ENCODE measurements at regions not wholly inside any gene's neighbourhood (a gene's known extent, or its start where the extent isn't known, plus 50 kb on each side); places are given as distances from the start of the nearest gene placed in this dataset.

DNA sequence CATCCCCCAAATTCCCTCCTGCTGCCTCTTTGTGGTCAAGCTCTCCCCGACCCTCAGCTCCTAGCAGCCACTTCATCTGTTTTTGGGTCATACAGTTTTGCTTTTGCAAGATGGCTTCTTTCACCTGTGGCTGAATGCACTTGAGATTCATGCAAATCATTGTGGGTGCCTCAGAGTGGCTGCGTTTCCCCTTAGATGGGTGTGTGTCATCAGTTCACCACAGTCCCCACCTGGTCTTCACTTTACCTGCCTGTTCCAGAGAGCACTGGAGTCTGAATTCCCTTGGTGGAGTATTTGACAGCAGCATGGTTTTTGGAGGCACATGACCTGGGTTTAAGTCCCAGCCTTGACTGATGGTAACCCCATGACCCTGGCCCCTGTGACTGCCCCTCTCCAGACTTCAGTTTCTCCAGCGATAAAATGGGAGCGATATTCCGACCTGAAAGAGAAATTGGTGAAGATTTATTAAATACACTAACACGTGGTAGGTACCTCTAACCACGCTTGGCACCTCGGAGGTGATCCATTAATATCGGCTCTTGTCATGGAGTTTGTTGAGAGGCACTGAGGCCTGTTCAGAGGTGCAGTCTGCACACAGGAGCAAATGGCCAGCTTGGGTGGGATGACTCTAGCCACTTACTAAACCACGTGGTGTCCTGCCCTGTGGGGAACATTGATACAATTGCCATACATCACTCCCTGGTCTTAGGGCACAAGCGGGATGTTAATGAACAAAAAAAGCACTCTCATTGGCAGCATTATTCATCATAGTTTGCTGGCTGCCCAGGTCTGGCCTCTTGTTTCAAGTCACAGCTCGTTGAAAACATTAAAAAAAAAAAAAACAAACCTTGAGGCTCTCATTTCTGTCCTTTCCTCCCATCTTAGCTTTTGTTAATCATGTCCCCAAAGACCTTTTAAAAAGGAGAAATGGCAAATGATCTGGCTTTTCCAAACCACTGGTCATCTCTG is 167.2 kb upstream of the KCNG1 start:
- Mint-ChIP-seq H3K4me3 (no peak overlapping the region), H3K27me3 (peaks cover 17% of the 10 kb centered on the region), H3K9me3 (ENCODE audit: insufficient read depth) (no peaks in the 10 kb centered on the region), H3K4me1 (peaks cover 14% of the 10 kb centered on the region), H3K27ac (no peak overlapping the region)
- Histone ChIP-seq H3K36me3 (replicated peaks in 1 of 2; ENCODE audit: control extremely low read depth in 1 of 2, control insufficient read depth in 1 of 2, extremely low read depth in 1 of 2, insufficient read depth in 2 of 2, low read length in 1 of 2) (no peaks in the 10 kb centered on the region), H4K20me1 (ENCODE audit: control insufficient read depth, insufficient read depth, low read length, poor library complexity, severe bottlenecking) (no peaks in the 10 kb centered on the region), H3K9me3 (ENCODE audit: control extremely low read depth in 1 of 3, control insufficient read depth in 2 of 3, insufficient read depth in 1 of 3, low read length in 2 of 3) (peaks cover 0 to under 1% (median 0%) of the 10 kb centered on the region in 3 donors), H3K27me3 (replicated peaks in 1 of 4; ENCODE audit: control extremely low read depth in 1 of 4, control insufficient read depth in 3 of 4, insufficient read depth in 4 of 4, low read length in 3 of 4) (peaks cover 0 to 6% (median 0%) of the 10 kb centered on the region in 4 experiments), H3K9ac (ENCODE audit: low read length) (no peak overlapping the region), H3K79me2 (ENCODE audit: control insufficient read depth, insufficient read depth, low read length) (no peaks in the 10 kb centered on the region), H3K27ac (ENCODE audit: low read length in 2 of 2) (no peak overlapping the region), H3K4me2 (replicated peaks; ENCODE audit: low read depth, low read length, poor library complexity, severe bottlenecking) (peak overlapping the region; percentile 6), H3K4me3 (ENCODE audit: control extremely low read depth in 1 of 5, extremely low read depth in 1 of 5, insufficient read depth in 1 of 5, low read depth in 2 of 5, low read length in 4 of 5) (no peak overlapping the region), H3K4me1 (ENCODE audit: control insufficient read depth in 2 of 2, insufficient read depth in 2 of 2, low read length in 2 of 2) (peaks cover 13 to 15% of the 10 kb centered on the region in 2 donors), H2AFZ (ENCODE audit: insufficient read depth, low read depth, low read length, poor library complexity, severe bottlenecking) (peak overlapping the region; percentile 36)
- DNase-seq (peak; percentile 40), ATAC-seq (ENCODE audit: low read depth) (no peak)
- intact Hi-C loops (cut with micrococcal nuclease), result no loop called here
- 69% methylated on average over 9 of the region's 12 CpGs for WGBS (ENCODE audit: insufficient coverage)
- no peak for TF ChIP-seq EZH2 (IDR thresholded peaks at IDR 0.05; ENCODE audit: borderline replicate concordance, insufficient read depth, low read depth, low read length, poor library complexity, severe bottlenecking)
- TF ChIP-seq, protein P1, sequence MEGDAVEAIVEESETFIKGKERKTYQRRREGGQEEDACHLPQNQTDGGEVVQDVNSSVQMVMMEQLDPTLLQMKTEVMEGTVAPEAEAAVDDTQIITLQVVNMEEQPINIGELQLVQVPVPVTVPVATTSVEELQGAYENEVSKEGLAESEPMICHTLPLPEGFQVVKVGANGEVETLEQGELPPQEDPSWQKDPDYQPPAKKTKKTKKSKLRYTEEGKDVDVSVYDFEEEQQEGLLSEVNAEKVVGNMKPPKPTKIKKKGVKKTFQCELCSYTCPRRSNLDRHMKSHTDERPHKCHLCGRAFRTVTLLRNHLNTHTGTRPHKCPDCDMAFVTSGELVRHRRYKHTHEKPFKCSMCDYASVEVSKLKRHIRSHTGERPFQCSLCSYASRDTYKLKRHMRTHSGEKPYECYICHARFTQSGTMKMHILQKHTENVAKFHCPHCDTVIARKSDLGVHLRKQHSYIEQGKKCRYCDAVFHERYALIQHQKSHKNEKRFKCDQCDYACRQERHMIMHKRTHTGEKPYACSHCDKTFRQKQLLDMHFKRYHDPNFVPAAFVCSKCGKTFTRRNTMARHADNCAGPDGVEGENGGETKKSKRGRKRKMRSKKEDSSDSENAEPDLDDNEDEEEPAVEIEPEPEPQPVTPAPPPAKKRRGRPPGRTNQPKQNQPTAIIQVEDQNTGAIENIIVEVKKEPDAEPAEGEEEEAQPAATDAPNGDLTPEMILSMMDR (IDR thresholded peaks at IDR 0.05), result no peak
- ChIA-PET POLR2A (no interaction called here), CTCF (no interaction called here)

DNA sequence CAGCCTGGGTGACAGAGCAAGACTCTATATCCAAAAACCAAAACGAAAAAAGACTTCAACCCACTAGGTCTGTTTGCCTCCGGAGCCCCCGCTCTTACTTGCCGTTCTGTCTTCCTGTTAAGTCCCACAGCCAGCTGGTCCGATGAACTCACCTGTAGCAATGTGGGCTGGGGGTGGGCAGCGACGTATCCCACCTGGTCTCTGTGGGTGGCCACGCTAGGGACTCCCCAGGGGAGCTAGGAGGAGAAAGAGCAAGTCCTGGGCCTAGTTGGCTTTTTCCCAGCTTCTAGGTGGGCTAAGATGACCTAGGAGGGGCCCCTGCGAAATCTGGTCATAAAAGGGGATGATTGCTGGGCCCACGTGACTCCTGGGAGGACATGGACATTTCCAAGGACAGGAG is 166.0 kb upstream of the KCNG1 start:
- Histone ChIP-seq H3K27me3 (replicated peaks in 1 of 4; ENCODE audit: control extremely low read depth in 1 of 4, control insufficient read depth in 3 of 4, insufficient read depth in 4 of 4, low read length in 3 of 4) (peaks cover 0 to 6% (median 0%) of the 10 kb centered on the region in 4 experiments), H3K79me2 (ENCODE audit: control insufficient read depth, insufficient read depth, low read length) (no peaks in the 10 kb centered on the region), H4K20me1 (ENCODE audit: control insufficient read depth, insufficient read depth, low read length, poor library complexity, severe bottlenecking) (no peaks in the 10 kb centered on the region), H3K9me3 (ENCODE audit: control extremely low read depth in 1 of 3, control insufficient read depth in 2 of 3, insufficient read depth in 1 of 3, low read length in 2 of 3) (no peaks in the 10 kb centered on the region), H3K27ac (ENCODE audit: low read length in 2 of 2) (no peak overlapping the region), H3K4me2 (replicated peaks; ENCODE audit: low read depth, low read length, poor library complexity, severe bottlenecking) (no peak overlapping the region), H3K4me3 (ENCODE audit: control extremely low read depth in 1 of 5, extremely low read depth in 1 of 5, insufficient read depth in 1 of 5, low read depth in 2 of 5, low read length in 4 of 5) (no peak overlapping the region), H3K36me3 (replicated peaks in 1 of 2; ENCODE audit: control extremely low read depth in 1 of 2, control insufficient read depth in 1 of 2, extremely low read depth in 1 of 2, insufficient read depth in 2 of 2, low read length in 1 of 2) (no peaks in the 10 kb centered on the region), H3K4me1 (ENCODE audit: control insufficient read depth in 2 of 2, insufficient read depth in 2 of 2, low read length in 2 of 2) (peaks cover 13 to 15% of the 10 kb centered on the region in 2 donors), H3K9ac (ENCODE audit: low read length) (no peak overlapping the region), H2AFZ (ENCODE audit: insufficient read depth, low read depth, low read length, poor library complexity, severe bottlenecking) (no peak overlapping the region)
- DNase-seq, result no peak
- Mint-ChIP-seq H3K4me1 (peaks cover 14% of the 10 kb centered on the region), H3K4me3 (no peak overlapping the region), H3K27me3 (peaks cover 16% of the 10 kb centered on the region), H3K27ac (no peak overlapping the region), H3K9me3 (ENCODE audit: insufficient read depth) (no peaks in the 10 kb centered on the region)
- 86% methylated on average over 9 of the region's 10 CpGs for WGBS (ENCODE audit: insufficient coverage)
- TF ChIP-seq EZH2 (IDR thresholded peaks at IDR 0.05; ENCODE audit: borderline replicate concordance, insufficient read depth, low read depth, low read length, poor library complexity, severe bottlenecking), result no peak
- TF ChIP-seq, protein P1 (IDR thresholded peaks at IDR 0.05), result no peak
- ChIA-PET POLR2A (no interaction called here), CTCF (no interaction called here)
- intact Hi-C loops (cut with micrococcal nuclease), result no loop called here
- no peak for ATAC-seq (ENCODE audit: low read depth)
